ENCODE measurements at regions not wholly inside any gene's neighbourhood (a gene's known extent, or its start where the extent isn't known, plus 50 kb on each side); places are given as distances from the start of the nearest gene placed in this dataset.
A peak's percentile ranks its signal among the peaks of the same experiment; 100 is the strongest.

- TF ChIP-seq, protein P1, sequence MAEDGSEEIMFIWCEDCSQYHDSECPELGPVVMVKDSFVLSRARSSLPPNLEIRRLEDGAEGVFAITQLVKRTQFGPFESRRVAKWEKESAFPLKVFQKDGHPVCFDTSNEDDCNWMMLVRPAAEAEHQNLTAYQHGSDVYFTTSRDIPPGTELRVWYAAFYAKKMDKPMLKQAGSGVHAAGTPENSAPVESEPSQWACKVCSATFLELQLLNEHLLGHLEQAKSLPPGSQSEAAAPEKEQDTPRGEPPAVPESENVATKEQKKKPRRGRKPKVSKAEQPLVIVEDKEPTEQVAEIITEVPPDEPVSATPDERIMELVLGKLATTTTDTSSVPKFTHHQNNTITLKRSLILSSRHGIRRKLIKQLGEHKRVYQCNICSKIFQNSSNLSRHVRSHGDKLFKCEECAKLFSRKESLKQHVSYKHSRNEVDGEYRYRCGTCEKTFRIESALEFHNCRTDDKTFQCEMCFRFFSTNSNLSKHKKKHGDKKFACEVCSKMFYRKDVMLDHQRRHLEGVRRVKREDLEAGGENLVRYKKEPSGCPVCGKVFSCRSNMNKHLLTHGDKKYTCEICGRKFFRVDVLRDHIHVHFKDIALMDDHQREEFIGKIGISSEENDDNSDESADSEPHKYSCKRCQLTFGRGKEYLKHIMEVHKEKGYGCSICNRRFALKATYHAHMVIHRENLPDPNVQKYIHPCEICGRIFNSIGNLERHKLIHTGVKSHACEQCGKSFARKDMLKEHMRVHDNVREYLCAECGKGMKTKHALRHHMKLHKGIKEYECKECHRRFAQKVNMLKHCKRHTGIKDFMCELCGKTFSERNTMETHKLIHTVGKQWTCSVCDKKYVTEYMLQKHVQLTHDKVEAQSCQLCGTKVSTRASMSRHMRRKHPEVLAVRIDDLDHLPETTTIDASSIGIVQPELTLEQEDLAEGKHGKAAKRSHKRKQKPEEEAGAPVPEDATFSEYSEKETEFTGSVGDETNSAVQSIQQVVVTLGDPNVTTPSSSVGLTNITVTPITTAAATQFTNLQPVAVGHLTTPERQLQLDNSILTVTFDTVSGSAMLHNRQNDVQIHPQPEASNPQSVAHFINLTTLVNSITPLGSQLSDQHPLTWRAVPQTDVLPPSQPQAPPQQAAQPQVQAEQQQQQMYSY (CRISPR knock-in tag; IDR thresholded peaks at IDR 0.05): no peak
- TF ChIP-seq GMEB2 (CRISPR knock-in tag; IDR thresholded peaks at IDR 0.05; ENCODE audit: low read depth) (no peak), ZNF883 (CRISPR knock-in tag; IDR thresholded peaks at IDR 0.05; ENCODE audit: not compliant biosample characterization) (no peak), ZNF567 (CRISPR knock-in tag; IDR thresholded peaks at IDR 0.05; ENCODE audit: borderline replicate concordance) (0 out of 2 replicates have a peak, but pooled peaks have one; percentile 35), AFF4 (CRISPR knock-in tag; IDR thresholded peaks at IDR 0.05) (no peak), PATZ1 (CRISPR knock-in tag; IDR thresholded peaks at IDR 0.05) (peak; percentile 89), ZNF260 (CRISPR knock-in tag; IDR thresholded peaks at IDR 0.05; ENCODE audit: borderline replicate concordance, low read depth) (no peak), JUND (CRISPR knock-in tag; IDR thresholded peaks at IDR 0.05) (peak; percentile 53; the same call in 1 of the 2 replicates), ZNF530 (CRISPR knock-in tag; IDR thresholded peaks at IDR 0.05; ENCODE audit: low read depth) (no peak), ADNP (CRISPR knock-in tag; IDR thresholded peaks at IDR 0.05) (no peak), ZNF10 (CRISPR knock-in tag; IDR thresholded peaks at IDR 0.05; ENCODE audit: borderline replicate concordance, low read depth) (no peak), XBP1 (CRISPR knock-in tag; IDR thresholded peaks at IDR 0.05) (no peak)
- TF ChIP-seq, protein P2, sequence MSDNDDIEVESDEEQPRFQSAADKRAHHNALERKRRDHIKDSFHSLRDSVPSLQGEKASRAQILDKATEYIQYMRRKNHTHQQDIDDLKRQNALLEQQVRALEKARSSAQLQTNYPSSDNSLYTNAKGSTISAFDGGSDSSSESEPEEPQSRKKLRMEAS (IDR thresholded peaks at IDR 0.05): peak; percentile 89
- TF ChIP-seq, protein P3, sequence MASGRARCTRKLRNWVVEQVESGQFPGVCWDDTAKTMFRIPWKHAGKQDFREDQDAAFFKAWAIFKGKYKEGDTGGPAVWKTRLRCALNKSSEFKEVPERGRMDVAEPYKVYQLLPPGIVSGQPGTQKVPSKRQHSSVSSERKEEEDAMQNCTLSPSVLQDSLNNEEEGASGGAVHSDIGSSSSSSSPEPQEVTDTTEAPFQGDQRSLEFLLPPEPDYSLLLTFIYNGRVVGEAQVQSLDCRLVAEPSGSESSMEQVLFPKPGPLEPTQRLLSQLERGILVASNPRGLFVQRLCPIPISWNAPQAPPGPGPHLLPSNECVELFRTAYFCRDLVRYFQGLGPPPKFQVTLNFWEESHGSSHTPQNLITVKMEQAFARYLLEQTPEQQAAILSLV (CRISPR knock-in tag; IDR thresholded peaks at IDR 0.05; ENCODE audit: borderline replicate concordance): 0 out of 2 replicates have a peak, but pooled peaks have one; percentile 28
Measured at GRCh38 chr1:9438431-9439073, 100.7 kb upstream of the SLC25A33 start (continued).
